Gastrocnemius medialis (tissue), 4 donors: ENCODE measurements at regions not wholly inside any gene's neighbourhood (a gene's known extent, or its start where the extent isn't known, plus 50 kb on each side); places are given as distances from the start of the nearest gene placed in this dataset.

Source experiments
- CTCF ChIP-seq, 5 experiments: fragments of 450-650 bp in 3 of 5; fragments of 200-600 bp in 2 of 5; sonication (generic) in 2 of 5; IDR thresholded peaks in 4 of 5; conservative IDR thresholded peaks in 1 of 5; 1 replicate in 4 of 5; 2 replicates in 1 of 5; pipeline ENCODE4 v1.5.1; 2016 to 2019; ENCODE audit warnings: antibody characterized with exemption in 5 of 5, mild to moderate bottlenecking in 3 of 5, moderate library complexity in 3 of 5
- POLR2A ChIP-seq, 2 donors: fragments of 450-650 bp; IDR thresholded peaks; one replicate each; pipeline ENCODE4 v1.6.1; 2017; ENCODE audit warnings: antibody characterized with exemption in 2 of 2, mild to moderate bottlenecking in 2 of 2, moderate library complexity in 2 of 2

GRCh38 chr10:106473129-106473685 is 691.3 kb downstream of the SORCS1 start:
- TF ChIP-seq POLR2A (IDR thresholded peaks at IDR 0.05) (no peak), CTCF (IDR thresholded peaks at IDR 0.05 in 4 of 5, conservative IDR thresholded peaks at IDR 0.05 in 1 of 5) (no peak)
